ENCODE measurements at regions not wholly inside any gene's neighbourhood (a gene's known extent, or its start where the extent isn't known, plus 50 kb on each side); places are given as distances from the start of the nearest gene placed in this dataset.

GRCh38 chr4:19829101-19829500, 422.6 kb upstream of the SLIT2 start:
- Mint-ChIP-seq H3K4me3 (ENCODE audit: unreplicated experiment) (no peak overlapping the region), H3K27ac (ENCODE audit: unreplicated experiment) (no peak overlapping the region), H3K27me3 (ENCODE audit: unreplicated experiment) (no peaks in the 10 kb centered on the region), H3K4me1 (ENCODE audit: low read depth, unreplicated experiment) (no peaks in the 10 kb centered on the region), H3K9me3 (ENCODE audit: unreplicated experiment) (no peaks in the 10 kb centered on the region), H3K36me3 (ENCODE audit: unreplicated experiment) (no peaks in the 10 kb centered on the region)
- no peak for DNase-seq
- TF ChIP-seq CTCF (IDR thresholded peaks at IDR 0.05; ENCODE audit: partially characterized antibody, unreplicated experiment), result no peak

GRCh38 chr4:19823781-19824180, 427.9 kb upstream of the SLIT2 start:
- Mint-ChIP-seq H3K27ac (ENCODE audit: unreplicated experiment) (no peak overlapping the region), H3K9me3 (ENCODE audit: unreplicated experiment) (no peaks in the 10 kb centered on the region), H3K4me1 (ENCODE audit: low read depth, unreplicated experiment) (no peaks in the 10 kb centered on the region), H3K27me3 (ENCODE audit: unreplicated experiment) (no peaks in the 10 kb centered on the region), H3K36me3 (ENCODE audit: unreplicated experiment) (no peaks in the 10 kb centered on the region), H3K4me3 (ENCODE audit: unreplicated experiment) (no peak overlapping the region)
- TF ChIP-seq CTCF (IDR thresholded peaks at IDR 0.05; ENCODE audit: partially characterized antibody, unreplicated experiment), result no peak
- no peak for DNase-seq

GRCh38 chr4:19819737-19820136, 432.0 kb upstream of the SLIT2 start:
- no peak for DNase-seq
- no peaks in the 10 kb centered on the region for H3K4me1 Mint-ChIP-seq (ENCODE audit: low read depth, unreplicated experiment)
- H3K27ac Mint-ChIP-seq (ENCODE audit: unreplicated experiment), result no peak overlapping the region
- TF ChIP-seq CTCF (IDR thresholded peaks at IDR 0.05; ENCODE audit: partially characterized antibody, unreplicated experiment), result no peak
- H3K27me3 Mint-ChIP-seq (ENCODE audit: unreplicated experiment), result no peaks in the 10 kb centered on the region
- H3K9me3 Mint-ChIP-seq (ENCODE audit: unreplicated experiment), result no peaks in the 10 kb centered on the region
- no peak overlapping the region for H3K4me3 Mint-ChIP-seq (ENCODE audit: unreplicated experiment)
- H3K36me3 Mint-ChIP-seq (ENCODE audit: unreplicated experiment), result no peaks in the 10 kb centered on the region

DNA sequence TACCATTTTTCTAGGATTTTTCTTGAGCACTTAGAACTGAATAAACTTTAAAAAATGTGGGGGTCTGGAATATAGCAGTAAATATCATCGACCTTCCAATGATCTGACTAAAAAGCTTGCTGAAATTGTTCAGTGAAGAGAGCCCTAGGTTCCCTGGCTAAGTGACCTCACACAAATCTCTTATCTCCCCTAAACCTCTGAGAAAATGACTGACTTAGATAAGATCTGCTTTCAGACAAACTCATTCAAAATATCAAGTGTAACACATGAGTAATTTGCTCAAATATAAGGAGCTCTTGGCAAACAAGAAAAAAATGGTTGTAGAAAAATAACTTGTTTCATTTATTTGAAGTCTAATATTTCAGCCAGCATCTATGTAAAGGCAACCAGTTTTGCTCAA, 441.7 kb upstream of the SLIT2 start:
- Mint-ChIP-seq H3K4me1 (ENCODE audit: low read depth, unreplicated experiment) (no peaks in the 10 kb centered on the region), H3K27ac (ENCODE audit: unreplicated experiment) (no peak overlapping the region), H3K9me3 (ENCODE audit: unreplicated experiment) (no peaks in the 10 kb centered on the region), H3K27me3 (ENCODE audit: unreplicated experiment) (no peaks in the 10 kb centered on the region), H3K36me3 (ENCODE audit: unreplicated experiment) (no peaks in the 10 kb centered on the region), H3K4me3 (ENCODE audit: unreplicated experiment) (no peak overlapping the region)
- DNase-seq, result no peak
- no peak for TF ChIP-seq CTCF (IDR thresholded peaks at IDR 0.05; ENCODE audit: partially characterized antibody, unreplicated experiment)

- Mint-ChIP-seq H3K27ac (ENCODE audit: unreplicated experiment) (no peak overlapping the region), H3K36me3 (ENCODE audit: unreplicated experiment) (no peaks in the 10 kb centered on the region), H3K4me3 (ENCODE audit: unreplicated experiment) (no peak overlapping the region), H3K4me1 (ENCODE audit: low read depth, unreplicated experiment) (no peaks in the 10 kb centered on the region), H3K27me3 (ENCODE audit: unreplicated experiment) (no peaks in the 10 kb centered on the region), H3K9me3 (ENCODE audit: unreplicated experiment) (no peaks in the 10 kb centered on the region)
- no peak for TF ChIP-seq CTCF (IDR thresholded peaks at IDR 0.05; ENCODE audit: partially characterized antibody, unreplicated experiment)
- DNase-seq, result no peak
These were observed 444.2 kb upstream of the SLIT2 start for GRCh38 chr4:19807505-19807904.

Data from glutamatergic neuron (in vitro differentiated cells).